NCI-H345 (cell line): ENCODE measurements at regions not wholly inside any gene's neighbourhood (a gene's known extent, or its start where the extent isn't known, plus 50 kb on each side); places are given as distances from the start of the nearest gene placed in this dataset.

Source experiments
- DNase-seq: peaks from one replicate; lab custom pipeline; 2025; lab: John Stamatoyannopoulos, UW

- DNase-seq, result no peak
Measured at GRCh38 chr1:239826736-239827135, 264.9 kb upstream of the FMN2 start.

GRCh38 chr1:239829535-239829934, 262.1 kb upstream of the FMN2 start:
- no peak for DNase-seq

GRCh38 chr1:239831577-239832355, 259.9 kb upstream of the FMN2 start:
- DNase-seq, result no peak

GRCh38 chr1:239833723-239834122, 258.0 kb upstream of the FMN2 start:
- no peak for DNase-seq

GRCh38 chr1:239835946-239836440, 255.7 kb upstream of the FMN2 start:
- DNase-seq, result no peak

GRCh38 chr1:239840336-239840735, 251.3 kb upstream of the FMN2 start:
- DNase-seq, result no peak

GRCh38 chr1:239840790-239841189, 250.9 kb upstream of the FMN2 start:
- no peak for DNase-seq

- no peak for DNase-seq
Measured at GRCh38 chr1:239841631-239842030, 250.1 kb upstream of the FMN2 start.

GRCh38 chr1:239843541-239843940, 248.1 kb upstream of the FMN2 start:
- DNase-seq, result no peak

- no peak for DNase-seq
Measured at GRCh38 chr1:239844833-239845232, 246.8 kb upstream of the FMN2 start.

GRCh38 chr1:239854922-239855321, 236.8 kb upstream of the FMN2 start:
- DNase-seq, result no peak

GRCh38 chr1:239856067-239856466, 235.6 kb upstream of the FMN2 start:
- DNase-seq, result no peak

- DNase-seq, result no peak
Measured at GRCh38 chr1:239856924-239857323, 234.8 kb upstream of the FMN2 start.

GRCh38 chr1:239858057-239858456, 233.6 kb upstream of the FMN2 start:
- DNase-seq, result no peak

- no peak for DNase-seq
Measured at GRCh38 chr1:239858529-239858928, 233.2 kb upstream of the FMN2 start.

- DNase-seq, result no peak
Measured at GRCh38 chr1:239861985-239862384, 229.7 kb upstream of the FMN2 start.

- no peak for DNase-seq
Measured at GRCh38 chr1:239868058-239868832, 223.4 kb upstream of the FMN2 start.

GRCh38 chr1:239870194-239870593, 221.5 kb upstream of the FMN2 start:
- DNase-seq, result no peak

- DNase-seq, result no peak
Measured at GRCh38 chr1:239872626-239873025, 219.1 kb upstream of the FMN2 start.

GRCh38 chr1:239874831-239875230, 216.9 kb upstream of the FMN2 start:
- DNase-seq, result no peak

- DNase-seq, result no peak
Measured at GRCh38 chr1:239879321-239880170, 212.1 kb upstream of the FMN2 start.

- DNase-seq, result no peak
Measured at GRCh38 chr1:239882967-239883366, 208.7 kb upstream of the FMN2 start.
